COLO668 (cell line): ENCODE measurements at regions not wholly inside any gene's neighbourhood (a gene's known extent, or its start where the extent isn't known, plus 50 kb on each side); places are given as distances from the start of the nearest gene placed in this dataset.
"Not testable (repeated sequence)": the region's sequence is repeated elsewhere in the genome, so short reads cannot be mapped to it uniquely, and the experiment has no call there.

Experiments
- DNase-seq: peaks from one replicate; lab custom pipeline; 2025; ENCODE audit not compliant: unreplicated experiment; lab: John Stamatoyannopoulos, UW

GRCh38 chr2:57475391-57475790, 571.2 kb upstream of the VRK2 start:
- no peak for DNase-seq

- no peak for DNase-seq
Measured at GRCh38 chr2:57479981-57480380, 566.6 kb upstream of the VRK2 start.

GRCh38 chr2:57488061-57488460, 558.5 kb upstream of the VRK2 start:
- no peak for DNase-seq

GRCh38 chr2:57490741-57491140, 555.9 kb upstream of the VRK2 start:
- DNase-seq: no peak

- no peak for DNase-seq
Measured at GRCh38 chr2:57491213-57491612, 555.4 kb upstream of the VRK2 start.

GRCh38 chr2:57493966-57494365, 552.6 kb upstream of the VRK2 start:
- DNase-seq: not testable (repeated sequence)

GRCh38 chr2:57497489-57498096, 549.0 kb upstream of the VRK2 start:
- DNase-seq: peak; percentile 35

- DNase-seq: no peak
Measured at GRCh38 chr2:57504787-57505186, 541.8 kb upstream of the VRK2 start.

- no peak for DNase-seq
Measured at GRCh38 chr2:57509189-57509588, 537.4 kb upstream of the VRK2 start.

GRCh38 chr2:57510704-57511103, 535.9 kb upstream of the VRK2 start:
- no peak for DNase-seq

GRCh38 chr2:57515366-57515765, 531.2 kb upstream of the VRK2 start:
- DNase-seq: no peak

GRCh38 chr2:57516698-57517340, 529.8 kb upstream of the VRK2 start:
- DNase-seq: no peak

GRCh38 chr2:57523304-57523703, 523.3 kb upstream of the VRK2 start:
- DNase-seq: no peak

GRCh38 chr2:57527685-57528084, 518.9 kb upstream of the VRK2 start:
- DNase-seq: no peak

- DNase-seq: no peak
Measured at GRCh38 chr2:57528499-57528898, 518.1 kb upstream of the VRK2 start.

- no peak for DNase-seq
Measured at GRCh38 chr2:57534358-57534757, 512.2 kb upstream of the VRK2 start.

GRCh38 chr2:57536535-57537231, 509.9 kb upstream of the VRK2 start:
- no peak for DNase-seq

GRCh38 chr2:57539761-57540160, 506.8 kb upstream of the VRK2 start:
- DNase-seq: no peak

GRCh38 chr2:57542081-57542480, 504.5 kb upstream of the VRK2 start:
- DNase-seq: no peak

- DNase-seq: no peak
Measured at GRCh38 chr2:57543211-57543610, 503.4 kb upstream of the VRK2 start.

- DNase-seq: no peak
Measured at GRCh38 chr2:57544624-57545023, 502.0 kb upstream of the VRK2 start.

GRCh38 chr2:57546478-57546877, 500.1 kb upstream of the VRK2 start:
- DNase-seq: no peak
